ENCODE measurements at regions not wholly inside any gene's neighbourhood (a gene's known extent, or its start where the extent isn't known, plus 50 kb on each side); places are given as distances from the start of the nearest gene placed in this dataset.

- TF ChIP-seq ZBTB40 (IDR thresholded peaks at IDR 0.05; ENCODE audit: borderline replicate concordance) (no peak), ATF3 (IDR thresholded peaks at IDR 0.05; ENCODE audit: borderline replicate concordance, extremely low read depth, low read depth, low read length) (no peak), BCL11A (IDR thresholded peaks at IDR 0.05; ENCODE audit: low read depth, low read length) (no peak), SMAD5 (IDR thresholded peaks at IDR 0.05; ENCODE audit: low read depth) (no peak), MTA3 (IDR thresholded peaks at IDR 0.05; ENCODE audit: borderline replicate concordance, low read length) (no peak), BACH1 (IDR thresholded peaks at IDR 0.05; ENCODE audit: borderline replicate concordance) (no peak), RAD51 (IDR thresholded peaks at IDR 0.05) (no peak), RELB (IDR thresholded peaks at IDR 0.05; ENCODE audit: low read depth) (no peak), TCF7 (IDR thresholded peaks at IDR 0.05; ENCODE audit: borderline replicate concordance) (no peak), ATF2 (IDR thresholded peaks at IDR 0.05; ENCODE audit: low read length) (no peak), IKZF2 (IDR thresholded peaks at IDR 0.05) (no peak), SMC3 (IDR thresholded peaks at IDR 0.05; ENCODE audit: borderline replicate concordance, low read length) (no peak)
Measured at GRCh38 chr4:152079079-152079478, 318.3 kb upstream of the GATB start (continued).

Data from GM12878 (cell line).